ENCODE measurements at regions not wholly inside any gene's neighbourhood (a gene's known extent, or its start where the extent isn't known, plus 50 kb on each side); places are given as distances from the start of the nearest gene placed in this dataset.

- ChIA-PET RAD21 (ENCODE audit: low non-redundant PET in 1 of 2, low total read pairs in 2 of 2, uncharacterized antibody in 2 of 2, unreplicated experiment in 2 of 2) (no interaction called here), POLR2A (no interaction called here), CTCF (no interaction called here)
- no peaks in the 10 kb centered on the region for H4K20me1 ChIP-seq (ENCODE audit: insufficient read depth)
- no peaks in the 10 kb centered on the region for H3K79me2 ChIP-seq (ENCODE audit: insufficient read depth, low read length)
- H3K9ac ChIP-seq (ENCODE audit: low read length): no peak overlapping the region
- no peak for TF ChIP-seq FOSL1 (IDR thresholded peaks at IDR 0.05; ENCODE audit: low read depth)
- TF ChIP-seq SRF (IDR thresholded peaks at IDR 0.05; ENCODE audit: low read depth): no peak
- no peak for TF ChIP-seq EZH2phosphoT487 (IDR thresholded peaks at IDR 0.05; ENCODE audit: borderline replicate concordance)
- TF ChIP-seq ZNF274 (IDR thresholded peaks at IDR 0.05; ENCODE audit: low read depth, low read length): no peak
- no peaks in the 10 kb centered on the region for H3K4me1 ChIP-seq (ENCODE audit: control insufficient read depth in 1 of 2, insufficient read depth in 2 of 2, low read length in 2 of 2)
- H3K27me3 ChIP-seq (ENCODE audit: insufficient read depth, low read length): no peaks in the 10 kb centered on the region
- H2AFZ ChIP-seq (ENCODE audit: low read depth, low read length, poor library complexity, severe bottlenecking): no peak overlapping the region
- no peak overlapping the region for H3K4me3 ChIP-seq (replicated peaks in 1 of 2; ENCODE audit: low read depth in 1 of 2, low read length in 2 of 2)
- BruUV-seq (replicated peaks): no TSS peak
- no peak for ATAC-seq
- no peaks in the 10 kb centered on the region for H3K9me3 ChIP-seq (ENCODE audit: control insufficient read depth in 1 of 2, insufficient read depth in 1 of 2, low read depth in 1 of 2, low read length in 2 of 2)
- no peak overlapping the region for H3K27ac ChIP-seq (ENCODE audit: low read depth, low read length)
- DNase-seq (ENCODE audit: low read depth, low spot score): no peak
- no peak overlapping the region for H3K4me2 ChIP-seq (ENCODE audit: low read length)
- no peaks in the 10 kb centered on the region for H3K36me3 ChIP-seq (ENCODE audit: control insufficient read depth in 1 of 2, insufficient read depth in 2 of 2, low read length in 2 of 2)
- intact Hi-C loops (cut with micrococcal nuclease): no loop called here
- H3K9me2 ChIP-seq (ENCODE audit: insufficient read depth): no peaks in the 10 kb centered on the region
These were observed 80.0 kb upstream of the SLC34A2 start for GRCh38 chr4:25575611-25576010.

GRCh38 chr4:25578432-25578831, 77.2 kb upstream of the SLC34A2 start:
- Histone ChIP-seq H4K20me1 (ENCODE audit: insufficient read depth) (no peaks in the 10 kb centered on the region), H3K27ac (ENCODE audit: low read depth, low read length) (no peak overlapping the region), H3K9me2 (ENCODE audit: insufficient read depth) (no peaks in the 10 kb centered on the region), H3K4me2 (ENCODE audit: low read length) (no peak overlapping the region), H2AFZ (ENCODE audit: low read depth, low read length, poor library complexity, severe bottlenecking) (no peak overlapping the region), H3K9ac (ENCODE audit: low read length) (no peak overlapping the region), H3K27me3 (ENCODE audit: insufficient read depth, low read length) (no peaks in the 10 kb centered on the region), H3K36me3 (ENCODE audit: control insufficient read depth in 1 of 2, insufficient read depth in 2 of 2, low read length in 2 of 2) (no peaks in the 10 kb centered on the region), H3K4me1 (ENCODE audit: control insufficient read depth in 1 of 2, insufficient read depth in 2 of 2, low read length in 2 of 2) (no peaks in the 10 kb centered on the region), H3K9me3 (ENCODE audit: control insufficient read depth in 1 of 2, insufficient read depth in 1 of 2, low read depth in 1 of 2, low read length in 2 of 2) (no peaks in the 10 kb centered on the region), H3K79me2 (ENCODE audit: insufficient read depth, low read length) (no peaks in the 10 kb centered on the region), H3K4me3 (replicated peaks in 1 of 2; ENCODE audit: low read depth in 1 of 2, low read length in 2 of 2) (no peak overlapping the region)
- BruUV-seq (replicated peaks): no TSS peak
- no peak for TF ChIP-seq MAX (IDR thresholded peaks at IDR 0.05)
- no peak for TF ChIP-seq YY1 (IDR thresholded peaks at IDR 0.05; ENCODE audit: extremely low read depth, insufficient replicate concordance, low read depth, low read length)
- no peak for TF ChIP-seq POLR2AphosphoS5 (IDR thresholded peaks at IDR 0.05; ENCODE audit: low read depth, low read length)
- no peak for TF ChIP-seq POLR2A (IDR thresholded peaks at IDR 0.05; ENCODE audit: borderline replicate concordance, extremely low read depth, insufficient read depth, insufficient read length)
- TF ChIP-seq ZFX (IDR thresholded peaks at IDR 0.05): no peak
- no peak for TF ChIP-seq FOSL1 (IDR thresholded peaks at IDR 0.05; ENCODE audit: low read depth)
- no peak for TF ChIP-seq CEBPB (IDR thresholded peaks at IDR 0.05; ENCODE audit: low read depth)
- no peak for TF ChIP-seq CBX3 (IDR thresholded peaks at IDR 0.05; ENCODE audit: low read depth)
- no peak for TF ChIP-seq JUND (IDR thresholded peaks at IDR 0.05)
- no peak for TF ChIP-seq ZNF274 (IDR thresholded peaks at IDR 0.05; ENCODE audit: low read depth, low read length)
- TF ChIP-seq SP1 (IDR thresholded peaks at IDR 0.05; ENCODE audit: low read depth): no peak
- TF ChIP-seq EZH2phosphoT487 (IDR thresholded peaks at IDR 0.05; ENCODE audit: borderline replicate concordance): no peak
- TF ChIP-seq EGR1 (IDR thresholded peaks at IDR 0.05; ENCODE audit: low read depth): no peak
- no peak for TF ChIP-seq SIN3A (IDR thresholded peaks at IDR 0.05; ENCODE audit: low read depth)
- TF ChIP-seq RAD21 (IDR thresholded peaks at IDR 0.05; ENCODE audit: low read depth): no peak
- TF ChIP-seq TCF7L2 (IDR thresholded peaks at IDR 0.05; ENCODE audit: borderline replicate concordance, extremely low read depth, insufficient read depth, insufficient read length): no peak
- no peak for TF ChIP-seq ATF3 (IDR thresholded peaks at IDR 0.05)
- TF ChIP-seq ELF1 (IDR thresholded peaks at IDR 0.05; ENCODE audit: borderline replicate concordance, low read depth): no peak
- no peak for TF ChIP-seq EZH2 (IDR thresholded peaks at IDR 0.05)
- DNase-seq (ENCODE audit: low read depth, low spot score): no peak
- ChIA-PET RAD21 (ENCODE audit: low non-redundant PET in 1 of 2, low total read pairs in 2 of 2, uncharacterized antibody in 2 of 2, unreplicated experiment in 2 of 2) (no interaction called here), CTCF (no interaction called here), POLR2A (interaction anchor here (0.7 kb wide), 1 partner anchor 676 kb away, joined by 5 read pairs; no protein-coding TSS in a partner anchor)
- intact Hi-C loops (cut with micrococcal nuclease): no loop called here
- ATAC-seq: no peak
